ENCODE measurements at regions not wholly inside any gene's neighbourhood (a gene's known extent, or its start where the extent isn't known, plus 50 kb on each side); places are given as distances from the start of the nearest gene placed in this dataset.

DNA sequence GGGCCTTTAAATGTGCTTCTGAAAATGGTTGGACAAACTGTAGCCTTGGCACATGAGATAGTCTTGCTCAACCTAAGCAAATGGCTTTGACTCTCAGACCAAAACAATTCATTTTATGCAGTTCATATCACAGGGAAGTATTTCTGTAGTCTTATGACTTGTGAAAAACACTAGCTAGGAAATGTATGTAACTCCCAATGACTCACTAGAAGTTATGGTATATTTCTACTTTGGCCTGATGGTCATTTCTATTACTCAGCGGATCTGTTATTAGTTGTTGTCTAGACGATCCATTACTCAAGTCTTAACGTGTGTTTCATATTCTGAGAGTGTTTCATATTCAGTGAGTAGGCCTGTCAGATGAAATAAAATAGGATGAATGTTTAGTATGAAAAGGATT is 1333.5 kb downstream of the KHDRBS2 start (continued):
- TF ChIP-seq, protein P1, sequence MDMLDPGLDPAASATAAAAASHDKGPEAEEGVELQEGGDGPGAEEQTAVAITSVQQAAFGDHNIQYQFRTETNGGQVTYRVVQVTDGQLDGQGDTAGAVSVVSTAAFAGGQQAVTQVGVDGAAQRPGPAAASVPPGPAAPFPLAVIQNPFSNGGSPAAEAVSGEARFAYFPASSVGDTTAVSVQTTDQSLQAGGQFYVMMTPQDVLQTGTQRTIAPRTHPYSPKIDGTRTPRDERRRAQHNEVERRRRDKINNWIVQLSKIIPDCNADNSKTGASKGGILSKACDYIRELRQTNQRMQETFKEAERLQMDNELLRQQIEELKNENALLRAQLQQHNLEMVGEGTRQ (IDR thresholded peaks at IDR 0.05; ENCODE audit: low read length), result no peak
- TF ChIP-seq HDAC6 (IDR thresholded peaks at IDR 0.05; ENCODE audit: low read depth, low read length) (no peak), BCL11A (IDR thresholded peaks at IDR 0.05; ENCODE audit: low read depth in 2 of 2, low read length in 2 of 2) (no peak), SP1 (IDR thresholded peaks at IDR 0.05; ENCODE audit: low read depth, low read length) (no peak), NRF1 (IDR thresholded peaks at IDR 0.05; ENCODE audit: low read depth, low read length) (no peak)

Data from H1 (cell line).